ENCODE measurements at regions not wholly inside any gene's neighbourhood (a gene's known extent, or its start where the extent isn't known, plus 50 kb on each side); places are given as distances from the start of the nearest gene placed in this dataset.

GRCh38 chr2:100198461-100199230 is 56.3 kb upstream of the AFF3 start:
- Histone ChIP-seq H3K27me3 (ENCODE audit: insufficient read depth, poor library complexity, severe bottlenecking) (no peaks in the 10 kb centered on the region), H3K27ac (replicated peaks) (no peak overlapping the region), H3K4me3 (replicated peaks; ENCODE audit: insufficient read depth, low read length) (no peak overlapping the region)
- TF ChIP-seq REST (IDR thresholded peaks at IDR 0.05; ENCODE audit: insufficient replicate concordance, low read depth) = no peak
- TF ChIP-seq SPI1 (IDR thresholded peaks at IDR 0.05; ENCODE audit: borderline replicate concordance, low read depth) = no peak
- TF ChIP-seq POLR2AphosphoS5 (IDR thresholded peaks at IDR 0.05; ENCODE audit: low read depth) = no peak
- no peak for TF ChIP-seq CTCF (IDR thresholded peaks at IDR 0.05; ENCODE audit: insufficient read depth, low read length)
- no peak for TF ChIP-seq GABPA (IDR thresholded peaks at IDR 0.05; ENCODE audit: low read depth)
- no peak for DNase-seq (ENCODE audit: low read depth in 1 of 2, low spot score in 1 of 2)

GRCh38 chr2:100197631-100198153 is 55.3 kb upstream of the AFF3 start:
- Histone ChIP-seq H3K27ac (replicated peaks) (no peak overlapping the region), H3K27me3 (ENCODE audit: insufficient read depth, poor library complexity, severe bottlenecking) (no peaks in the 10 kb centered on the region), H3K4me3 (replicated peaks; ENCODE audit: insufficient read depth, low read length) (no peak overlapping the region)
- TF ChIP-seq POLR2AphosphoS5 (IDR thresholded peaks at IDR 0.05; ENCODE audit: low read depth) = no peak
- TF ChIP-seq SPI1 (IDR thresholded peaks at IDR 0.05; ENCODE audit: borderline replicate concordance, low read depth) = no peak
- TF ChIP-seq CTCF (IDR thresholded peaks at IDR 0.05; ENCODE audit: insufficient read depth, low read length) = no peak
- no peak for TF ChIP-seq REST (IDR thresholded peaks at IDR 0.05; ENCODE audit: insufficient replicate concordance, low read depth)
- TF ChIP-seq GABPA (IDR thresholded peaks at IDR 0.05; ENCODE audit: low read depth) = no peak
- no peak for DNase-seq (ENCODE audit: low read depth in 1 of 2, low spot score in 1 of 2)

- no peak overlapping the region for H3K27ac ChIP-seq (replicated peaks)
- no peak for DNase-seq (ENCODE audit: low read depth in 1 of 2, low spot score in 1 of 2)
- no peaks in the 10 kb centered on the region for H3K27me3 ChIP-seq (ENCODE audit: insufficient read depth, poor library complexity, severe bottlenecking)
- no peak overlapping the region for H3K4me3 ChIP-seq (replicated peaks; ENCODE audit: insufficient read depth, low read length)
- TF ChIP-seq GABPA (IDR thresholded peaks at IDR 0.05; ENCODE audit: low read depth) (no peak), POLR2AphosphoS5 (IDR thresholded peaks at IDR 0.05; ENCODE audit: low read depth) (no peak), SPI1 (IDR thresholded peaks at IDR 0.05; ENCODE audit: borderline replicate concordance, low read depth) (no peak), REST (IDR thresholded peaks at IDR 0.05; ENCODE audit: insufficient replicate concordance, low read depth) (no peak), CTCF (IDR thresholded peaks at IDR 0.05; ENCODE audit: insufficient read depth, low read length) (no peak)
Observed at GRCh38 chr2:100196786-100197494, 54.5 kb upstream of the AFF3 start.
